GM18499 (cell line): ENCODE measurements at regions not wholly inside any gene's neighbourhood (a gene's known extent, or its start where the extent isn't known, plus 50 kb on each side); places are given as distances from the start of the nearest gene placed in this dataset.

Experiments
- ATAC-seq: cut with Tn5 transposase; IDR thresholded peaks from one replicate; pipeline ENCODE4 v1.9.1; 2021; ENCODE audit warnings: moderate number of reproducible peaks; ENCODE audit not compliant: insufficient read depth, unreplicated experiment

DNA sequence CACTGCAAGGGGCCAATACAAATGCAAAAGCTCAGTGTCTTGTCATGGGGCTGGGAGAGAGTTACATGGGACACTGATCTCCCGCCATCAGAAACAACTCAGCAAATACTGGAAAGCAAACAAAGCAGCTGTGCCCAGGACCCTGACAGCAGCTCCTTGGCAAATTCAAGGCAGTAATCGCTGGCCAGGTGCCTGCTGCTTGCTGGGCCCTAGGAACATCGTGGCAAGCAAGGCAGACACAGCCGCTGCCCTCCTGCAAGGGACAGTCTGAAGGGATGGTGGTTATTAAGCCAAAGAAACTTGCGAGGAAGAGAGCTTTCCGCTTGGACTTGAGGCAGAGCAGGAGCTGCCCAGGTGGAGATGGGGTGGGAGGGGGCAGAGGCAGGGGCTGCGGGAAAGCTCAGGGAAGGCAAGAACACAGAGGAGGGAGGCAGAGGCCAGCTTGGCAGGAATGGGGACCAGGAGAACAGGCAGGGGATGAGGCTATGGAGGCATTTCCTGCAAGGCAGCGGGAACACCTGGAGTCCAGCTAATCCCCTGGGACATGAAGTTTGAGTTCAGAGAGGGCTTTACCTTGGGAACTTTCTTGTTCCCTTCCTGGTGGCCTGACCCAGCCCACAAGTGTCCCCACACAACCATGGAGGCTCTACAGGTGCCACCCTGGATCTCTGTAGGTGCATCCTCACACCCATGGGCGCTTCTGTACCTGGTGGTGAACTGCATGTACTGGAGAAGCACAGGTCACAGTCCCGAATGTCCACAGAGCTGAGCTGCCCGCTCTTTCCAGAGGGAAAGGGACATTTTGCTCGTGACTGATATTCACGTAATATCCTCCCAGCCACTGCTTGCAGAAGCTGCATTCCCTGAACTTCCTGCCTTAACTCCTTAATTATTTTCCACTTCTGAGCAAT lies 78.7 kb upstream of the ATP2B2 start:
- ATAC-seq = no peak

DNA sequence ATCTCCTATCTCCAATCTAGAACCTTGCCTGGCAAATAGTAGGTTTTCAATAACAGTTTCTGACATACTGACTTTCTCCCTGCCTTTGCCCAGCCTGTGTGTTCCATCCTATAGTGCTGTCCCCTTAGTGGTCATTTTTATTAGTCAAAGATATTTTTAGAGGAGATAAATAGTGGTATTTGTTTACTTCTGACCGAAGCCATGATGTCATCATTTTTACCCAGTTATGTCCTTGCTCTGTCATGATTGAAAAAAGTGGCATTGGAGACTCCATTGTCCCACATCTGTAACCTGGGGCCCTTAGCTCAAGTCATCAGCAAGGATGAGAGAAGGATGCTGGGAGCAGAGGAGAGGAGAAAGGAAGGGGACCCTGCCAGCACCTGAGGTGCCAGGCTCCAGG lies 80.6 kb upstream of the ATP2B2 start:
- no peak for ATAC-seq

DNA sequence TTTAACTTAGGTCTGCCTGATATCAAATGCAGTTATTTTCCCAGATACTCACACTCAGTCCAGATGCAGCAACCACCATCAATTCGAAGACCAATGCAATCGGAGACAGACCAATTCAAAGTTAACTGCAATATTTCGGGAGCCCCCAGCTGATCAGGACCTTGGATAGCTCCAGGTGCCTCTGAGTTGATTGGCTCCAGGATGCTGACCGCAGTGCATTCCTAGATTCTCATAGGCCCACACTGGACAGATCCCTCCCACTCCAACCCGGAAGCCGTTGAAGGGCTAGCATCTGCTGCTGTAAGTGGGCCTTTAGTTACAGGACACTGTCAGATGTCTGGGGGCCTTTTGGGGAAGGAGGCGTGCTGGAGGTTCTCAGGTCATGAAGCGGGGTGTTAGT lies 89.5 kb upstream of the ATP2B2 start:
- no peak for ATAC-seq

DNA sequence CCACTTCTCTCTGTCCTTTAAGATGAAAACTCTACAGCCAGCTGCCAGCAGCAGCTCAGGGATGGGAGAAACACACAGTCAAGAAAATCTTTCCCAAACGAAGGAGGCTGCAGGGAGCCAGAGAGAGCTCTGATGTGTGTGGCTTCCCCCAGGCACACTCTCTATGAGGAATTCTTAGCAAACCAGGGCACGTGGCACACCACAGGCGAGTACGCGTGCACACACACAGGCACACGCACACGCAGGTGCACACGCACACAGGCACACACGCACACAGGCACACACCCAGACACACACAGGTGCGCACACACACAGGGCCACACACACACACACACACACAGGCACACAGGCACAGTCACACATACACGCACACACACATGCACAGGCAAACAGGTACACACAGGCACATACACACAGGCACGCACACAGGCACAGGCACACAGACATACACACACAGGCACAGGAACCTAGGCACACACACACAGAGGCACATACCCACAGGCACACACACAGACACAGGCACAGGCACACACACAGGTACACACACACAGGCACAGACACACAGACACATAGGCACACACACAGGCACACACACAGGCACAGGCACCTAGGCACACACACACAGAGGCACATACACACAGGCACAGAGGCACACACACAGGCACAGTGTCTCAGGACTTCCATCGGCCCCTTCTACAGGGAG lies 91.5 kb upstream of the ATP2B2 start:
- no peak for ATAC-seq

DNA sequence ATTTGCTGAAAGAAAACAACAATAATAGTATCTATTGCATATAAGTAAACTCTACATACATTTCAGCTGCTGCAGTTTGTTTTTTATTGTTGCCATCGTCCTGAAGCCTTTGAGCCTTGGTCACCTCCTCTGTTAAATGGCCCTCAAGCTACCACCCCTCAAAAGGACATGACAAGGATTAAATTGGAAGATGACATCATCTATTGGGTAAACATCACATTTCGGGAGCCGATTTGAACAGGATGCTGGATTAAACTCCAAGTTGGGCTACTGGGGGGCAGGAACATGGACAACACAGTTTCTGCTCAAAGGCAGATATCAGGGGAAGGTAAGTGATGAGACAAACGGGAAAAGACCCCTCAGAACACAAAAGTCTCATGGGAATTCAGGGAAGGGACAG lies 92.3 kb upstream of the ATP2B2 start:
- no peak for ATAC-seq

GRCh38 chr3:10599017-10599416 lies 93.6 kb upstream of the ATP2B2 start:
- ATAC-seq = no peak

DNA sequence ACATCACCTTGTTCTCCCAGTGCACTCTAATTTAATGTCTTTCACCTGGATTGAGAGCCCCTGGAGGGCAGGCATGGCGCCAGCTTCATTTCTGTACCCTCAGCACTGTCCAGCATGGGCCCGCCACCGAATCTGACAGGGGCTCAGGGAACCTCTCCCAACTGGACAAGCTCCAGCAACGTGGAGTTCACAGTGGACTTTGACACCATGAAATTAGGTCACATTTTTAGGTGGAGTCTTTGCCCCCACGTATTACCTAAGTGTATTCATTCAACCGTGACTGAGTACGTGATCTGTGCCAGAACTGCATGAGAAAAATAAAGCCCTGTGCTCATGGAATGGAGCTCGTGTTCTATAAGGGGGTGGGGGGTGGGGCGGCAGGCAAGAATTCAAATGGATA lies 94.1 kb upstream of the ATP2B2 start:
- ATAC-seq = no peak

GRCh38 chr3:10600296-10600714 lies 94.9 kb upstream of the ATP2B2 start:
- no peak for ATAC-seq

DNA sequence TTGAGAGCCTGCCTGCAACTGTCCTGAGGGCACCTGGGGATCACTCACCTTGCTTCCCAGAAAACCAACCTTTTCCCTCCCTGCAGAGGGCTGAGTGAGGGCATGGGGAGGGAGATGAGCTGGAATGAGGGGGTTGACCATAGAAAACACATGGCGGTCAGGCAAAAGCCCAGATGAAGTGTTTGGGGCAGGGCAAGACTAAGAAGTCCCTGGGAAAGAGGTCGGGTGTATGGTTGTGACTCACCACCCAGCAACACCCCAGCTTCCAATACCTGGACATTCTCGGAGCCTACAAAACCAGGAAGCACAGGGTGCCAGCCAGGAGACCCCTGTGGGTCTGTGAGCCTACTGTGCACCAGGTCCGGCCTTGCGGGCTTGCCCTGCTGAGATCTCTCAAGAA lies 95.3 kb upstream of the ATP2B2 start:
- ATAC-seq = no peak

DNA sequence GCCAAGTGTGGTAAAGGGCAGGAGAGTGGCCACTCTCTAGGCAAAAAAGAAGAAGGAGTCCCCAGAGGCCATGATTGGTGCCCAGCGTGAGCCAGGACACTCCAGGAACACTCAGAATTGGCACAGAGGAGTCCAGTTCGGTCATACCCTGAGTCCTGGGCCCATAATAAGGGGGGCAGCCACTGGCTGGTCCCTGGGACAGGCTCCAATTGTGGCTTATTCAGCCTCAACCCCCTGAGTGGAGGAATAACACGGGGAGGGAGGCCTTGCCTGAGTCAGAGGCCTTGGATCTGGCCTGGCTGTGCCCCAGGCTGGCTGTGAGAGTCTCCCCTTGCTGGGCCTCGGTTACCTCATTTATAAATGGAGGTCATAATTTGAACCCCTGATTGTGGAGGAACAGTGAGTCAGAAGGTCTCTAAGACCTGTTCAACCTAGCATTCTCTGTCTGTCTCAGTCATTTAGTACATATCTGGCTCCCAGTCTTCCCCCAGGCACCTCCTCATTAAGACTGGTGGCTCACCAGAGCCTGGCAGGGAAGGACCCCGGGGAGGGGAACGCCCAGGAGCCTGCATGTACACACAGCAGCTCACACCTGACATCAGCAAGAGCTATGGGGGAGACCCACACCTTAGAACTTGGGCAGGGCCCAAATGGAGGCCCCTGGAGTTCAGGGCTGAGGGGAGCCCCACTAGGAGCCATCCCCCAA lies 95.9 kb upstream of the ATP2B2 start:
- ATAC-seq = no peak

GRCh38 chr3:10601857-10602230 lies 96.5 kb upstream of the ATP2B2 start:
- no peak for ATAC-seq

GRCh38 chr3:10602271-10602670 lies 96.9 kb upstream of the ATP2B2 start:
- no peak for ATAC-seq

DNA sequence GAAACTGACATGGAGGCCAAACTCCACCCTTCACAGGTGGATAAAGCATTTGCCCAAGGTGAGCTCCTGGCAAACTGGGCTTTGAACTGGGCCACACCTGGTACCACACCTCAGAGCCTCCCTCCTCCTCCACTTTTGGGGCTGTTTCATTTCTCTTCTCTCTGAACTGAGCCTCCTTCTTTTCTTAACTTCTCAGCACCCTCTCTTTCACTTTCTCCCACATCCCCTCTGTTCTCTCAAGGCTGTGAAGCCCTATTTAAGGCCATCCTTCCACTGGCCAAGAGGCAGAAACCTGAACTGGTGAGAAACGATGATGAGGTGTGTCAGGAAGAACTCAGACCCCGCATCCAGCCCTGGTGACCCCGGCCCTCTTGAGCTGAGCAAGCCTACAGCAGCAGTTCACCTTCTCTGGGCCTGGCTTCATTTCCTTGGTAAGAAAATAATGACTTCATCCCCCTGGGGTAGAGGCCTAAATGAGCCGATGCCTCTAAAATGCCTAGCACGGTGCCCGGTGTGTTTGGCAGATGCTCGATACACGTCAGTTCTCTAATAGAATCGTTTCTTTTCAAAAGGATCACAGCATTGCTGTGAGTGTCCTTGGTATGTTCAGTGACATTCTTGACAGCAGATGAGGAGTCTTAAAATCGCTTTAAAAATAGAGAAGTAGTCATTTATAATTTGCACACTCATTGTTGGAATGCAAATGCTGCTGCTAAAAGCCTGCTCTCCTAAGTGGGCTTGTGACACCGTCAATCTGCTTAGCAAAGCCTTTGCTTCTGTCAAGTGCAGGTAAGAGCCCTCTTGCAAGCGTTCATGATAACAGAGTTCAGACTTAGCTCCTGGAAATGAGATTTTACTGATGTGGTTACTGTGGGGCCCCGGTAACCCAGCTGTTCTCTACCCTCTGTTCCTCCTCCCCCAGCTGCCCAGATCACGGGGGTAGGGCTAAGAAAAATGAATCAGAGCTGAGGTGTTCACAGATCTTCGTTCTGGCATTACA lies 97.7 kb upstream of the ATP2B2 start:
- no peak for ATAC-seq

DNA sequence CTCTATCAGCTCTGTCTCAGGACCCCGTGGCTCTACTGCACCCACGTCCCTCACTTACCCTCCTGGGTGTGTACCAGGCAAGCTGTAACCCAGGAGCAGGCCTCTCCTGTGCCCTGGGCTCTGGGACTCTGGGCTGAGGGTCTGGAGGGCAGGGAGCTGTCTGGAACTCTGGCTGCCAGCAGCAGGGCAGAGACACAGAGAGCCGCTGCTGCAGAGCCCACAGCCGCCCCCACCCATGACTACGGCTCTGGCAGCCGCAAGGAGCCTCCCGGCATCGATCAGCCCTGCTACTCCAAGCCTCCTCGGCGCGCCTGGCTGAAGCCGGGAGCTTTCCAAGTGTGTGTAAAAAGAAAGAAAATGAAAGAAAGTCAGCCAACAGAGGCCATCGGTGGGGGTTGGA lies 103.7 kb upstream of the ATP2B2 start:
- ATAC-seq = no peak

GRCh38 chr3:10614168-10614567 lies 108.8 kb upstream of the ATP2B2 start:
- no peak for ATAC-seq

DNA sequence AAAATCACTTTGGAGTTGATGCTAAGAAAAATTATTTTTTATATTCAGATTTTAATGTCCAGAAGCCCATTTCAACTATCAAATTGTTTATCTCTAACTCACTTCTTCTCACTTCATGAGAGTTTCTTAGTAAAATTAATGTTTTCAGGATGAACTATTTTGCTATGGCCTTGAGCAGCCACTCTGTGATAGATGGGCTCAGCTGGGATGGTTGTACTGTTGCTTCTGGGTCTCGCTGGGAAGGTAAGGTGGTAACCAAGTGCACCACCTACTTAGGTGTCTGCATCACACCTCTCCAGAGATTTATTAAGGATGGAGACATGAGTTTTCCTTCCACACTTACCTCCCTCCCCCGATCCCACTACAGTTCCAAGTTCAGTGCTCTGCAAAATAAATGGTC lies 110.3 kb upstream of the ATP2B2 start:
- ATAC-seq = no peak

DNA sequence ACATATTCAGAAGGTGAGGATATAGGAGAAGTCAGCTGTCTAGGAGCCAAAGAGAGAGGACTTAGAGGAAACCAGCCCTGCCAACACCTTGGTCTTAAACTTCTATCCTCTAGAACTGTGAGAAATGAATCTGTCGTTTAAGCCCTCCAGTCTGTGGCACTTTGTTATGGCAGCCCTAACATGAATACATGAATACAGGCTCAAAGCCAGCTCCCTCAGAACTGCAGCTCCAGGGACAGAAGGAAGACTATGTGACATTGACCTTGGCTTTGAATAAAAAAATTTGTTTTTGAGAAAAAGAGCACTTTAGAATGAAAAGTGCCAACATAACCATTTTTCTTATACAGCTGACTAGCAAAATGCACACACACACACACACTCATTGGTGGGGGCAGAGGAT lies 110.9 kb upstream of the ATP2B2 start:
- ATAC-seq = no peak

DNA sequence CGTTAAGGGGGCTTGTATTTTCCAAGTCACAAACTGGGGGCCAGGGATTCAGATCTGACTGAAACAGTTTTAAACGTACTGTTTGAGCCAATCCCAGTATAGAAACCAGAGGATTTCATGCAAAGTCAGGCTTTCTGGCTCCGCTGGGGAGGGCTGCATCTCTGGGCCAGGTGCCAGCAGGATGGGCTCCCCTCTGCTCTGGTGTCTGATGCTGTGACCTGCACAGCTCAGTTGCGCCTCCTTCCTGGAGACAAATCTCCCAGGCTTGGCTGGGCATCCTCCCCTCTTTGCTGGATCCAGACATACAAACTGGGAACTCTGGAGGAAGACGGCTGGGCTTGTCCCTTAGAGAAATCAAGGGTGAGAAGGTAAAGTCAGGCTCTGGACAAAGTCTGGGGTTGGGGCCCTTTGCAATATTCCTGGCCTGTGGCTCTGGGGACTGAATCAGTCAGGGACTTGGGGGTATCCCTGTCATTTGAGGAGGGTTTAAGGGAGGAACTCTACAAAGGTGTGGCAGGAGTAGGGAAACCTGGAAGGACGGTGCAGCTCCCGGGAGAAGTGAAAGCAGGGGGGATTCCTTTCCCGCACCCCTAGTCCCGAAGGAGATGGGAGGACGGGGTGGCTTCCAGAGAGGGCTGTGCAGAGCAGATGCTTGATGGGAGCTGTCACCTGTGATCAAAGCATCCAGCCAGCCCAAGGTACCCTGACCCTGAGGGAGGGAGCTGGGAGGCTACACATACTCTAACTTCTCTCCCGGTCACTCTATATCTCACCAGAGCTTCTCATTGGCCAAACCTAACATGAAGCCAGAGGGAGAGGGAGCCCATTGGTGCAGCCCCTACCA lies 114.8 kb upstream of the ATP2B2 start:
- ATAC-seq = no peak

- ATAC-seq = no peak
These were observed 115.4 kb upstream of the ATP2B2 start for GRCh38 chr3:10620833-10621082.
